Hepatocyte (in vitro differentiated cells): ENCODE measurements at regions not wholly inside any gene's neighbourhood (a gene's known extent, or its start where the extent isn't known, plus 50 kb on each side); places are given as distances from the start of the nearest gene placed in this dataset.

ENCODE experiments used
- DNase-seq: peaks from one replicate; pipeline ENCODE4 v3.0.0-alpha.2; 2016; ENCODE audit warnings: low spot score
- H2AFZ ChIP-seq: fragments of 200-600 bp; sonication (generic); 2 replicates; pipeline ENCODE4 v1.6.0; 2016; ENCODE audit warnings: antibody characterized with exemption, mild to moderate bottlenecking
- H3K27ac ChIP-seq: fragments of 200-600 bp; sonication (generic); 2 replicates; pipeline ENCODE4 v1.5.1; 2016; ENCODE audit warnings: mild to moderate bottlenecking
- H3K27me3 ChIP-seq: fragments of 200-600 bp; sonication (generic); 2 replicates; pipeline ENCODE4 v1.6.1; 2016
- H3K36me3 ChIP-seq: fragments of 200-600 bp; sonication (generic); replicated peaks from 2 replicates; pipeline ENCODE4 v1.5.1; 2016; ENCODE audit warnings: low read depth; ENCODE audit not compliant: insufficient read depth
- H3K4me1 ChIP-seq: fragments of 200-600 bp; sonication (generic); 2 replicates; pipeline ENCODE4 v1.5.1; 2016; ENCODE audit warnings: mild to moderate bottlenecking, moderate library complexity; ENCODE audit not compliant: insufficient read depth
- H3K4me2 ChIP-seq: fragments of 200-600 bp; sonication (generic); 2 replicates; pipeline ENCODE4 v1.6.0; 2016
- H3K4me3 ChIP-seq: fragments of 200-600 bp; sonication (generic); 2 replicates; pipeline ENCODE4 v1.5.1; 2016; ENCODE audit warnings: mild to moderate bottlenecking
- H3K79me2 ChIP-seq: fragments of 200-600 bp; sonication (generic); 2 replicates; pipeline ENCODE4 v1.6.0; 2017; ENCODE audit warnings: mild to moderate bottlenecking
- H3K9me2 ChIP-seq: fragments of 200-600 bp; sonication (generic); replicated peaks from 2 replicates; pipeline ENCODE4 v1.6.0; 2017; ENCODE audit warnings: mild to moderate bottlenecking; ENCODE audit not compliant: insufficient read depth
- H3K9me3 ChIP-seq: fragments of 200-600 bp; sonication (generic); 2 replicates; pipeline ENCODE4 v1.5.1; 2016; ENCODE audit warnings: low read depth, mild to moderate bottlenecking
- H4K20me1 ChIP-seq: fragments of 200-600 bp; sonication (generic); 2 replicates; pipeline ENCODE4 v1.6.0; 2016; ENCODE audit warnings: mild to moderate bottlenecking; ENCODE audit not compliant: insufficient read depth, poor library complexity, severe bottlenecking
- EZH2 ChIP-seq: fragments of 200-600 bp; sonication (generic); IDR thresholded peaks from 2 replicates; pipeline ENCODE4 v1.6.1; 2016; ENCODE audit warnings: antibody characterized with exemption, mild to moderate bottlenecking, borderline replicate concordance
- EZH2phosphoT487 ChIP-seq: fragments of 200-600 bp; sonication (generic); IDR thresholded peaks from one replicate; pipeline ENCODE4 v1.6.1; 2018; ENCODE audit warnings: antibody characterized with exemption, mild to moderate bottlenecking, low read depth, moderate library complexity; ENCODE audit not compliant: unreplicated experiment, severe bottlenecking
- WGBS: methylation state at CpG from one replicate; pipeline ENCODE4 v1.1.6; 2016; ENCODE audit warnings: low lambda C conversion rate; ENCODE audit errors: missing lambda C conversion rate; 5-methylcytosine and 5-hydroxymethylcytosine counted together
- TF ChIP-seq, protein P1 (sequence below): fragments of 200-600 bp; sonication (generic); IDR thresholded peaks from 2 replicates; pipeline ENCODE4 v1.5.1; 2016; ENCODE audit warnings: antibody characterized with exemption, mild to moderate bottlenecking; ENCODE audit not compliant: poor library complexity

- H3K79me2 ChIP-seq, result no peaks in the 10 kb centered on the region
- H3K9me2 ChIP-seq, result no peaks in the 10 kb centered on the region
- H3K27ac ChIP-seq, result no peak overlapping the region
- no peak overlapping the region for H3K4me3 ChIP-seq
- no peaks in the 10 kb centered on the region for H3K9me3 ChIP-seq
- H3K36me3 ChIP-seq, result no peaks in the 10 kb centered on the region
- 31% methylated on average over 6 of the region's 6 CpGs for WGBS
- no peak overlapping the region for H3K4me2 ChIP-seq
- no peaks in the 10 kb centered on the region for H4K20me1 ChIP-seq
- TF ChIP-seq EZH2 (no peak), EZH2phosphoT487 (no peak)
- TF ChIP-seq, protein P1, sequence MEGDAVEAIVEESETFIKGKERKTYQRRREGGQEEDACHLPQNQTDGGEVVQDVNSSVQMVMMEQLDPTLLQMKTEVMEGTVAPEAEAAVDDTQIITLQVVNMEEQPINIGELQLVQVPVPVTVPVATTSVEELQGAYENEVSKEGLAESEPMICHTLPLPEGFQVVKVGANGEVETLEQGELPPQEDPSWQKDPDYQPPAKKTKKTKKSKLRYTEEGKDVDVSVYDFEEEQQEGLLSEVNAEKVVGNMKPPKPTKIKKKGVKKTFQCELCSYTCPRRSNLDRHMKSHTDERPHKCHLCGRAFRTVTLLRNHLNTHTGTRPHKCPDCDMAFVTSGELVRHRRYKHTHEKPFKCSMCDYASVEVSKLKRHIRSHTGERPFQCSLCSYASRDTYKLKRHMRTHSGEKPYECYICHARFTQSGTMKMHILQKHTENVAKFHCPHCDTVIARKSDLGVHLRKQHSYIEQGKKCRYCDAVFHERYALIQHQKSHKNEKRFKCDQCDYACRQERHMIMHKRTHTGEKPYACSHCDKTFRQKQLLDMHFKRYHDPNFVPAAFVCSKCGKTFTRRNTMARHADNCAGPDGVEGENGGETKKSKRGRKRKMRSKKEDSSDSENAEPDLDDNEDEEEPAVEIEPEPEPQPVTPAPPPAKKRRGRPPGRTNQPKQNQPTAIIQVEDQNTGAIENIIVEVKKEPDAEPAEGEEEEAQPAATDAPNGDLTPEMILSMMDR, result no peak
- DNase-seq, result no peak
- no peaks in the 10 kb centered on the region for H3K27me3 ChIP-seq
- peaks cover 6% of the 10 kb centered on the region for H3K4me1 ChIP-seq
- no peak overlapping the region for H2AFZ ChIP-seq
These were observed 56.7 kb upstream of the ZDBF2 start for GRCh38 chr2:206217743-206218142.

- no peak overlapping the region for H3K4me2 ChIP-seq
These were observed 56.3 kb upstream of the ZDBF2 start for GRCh38 chr2:206218156-206218555.

DNA sequence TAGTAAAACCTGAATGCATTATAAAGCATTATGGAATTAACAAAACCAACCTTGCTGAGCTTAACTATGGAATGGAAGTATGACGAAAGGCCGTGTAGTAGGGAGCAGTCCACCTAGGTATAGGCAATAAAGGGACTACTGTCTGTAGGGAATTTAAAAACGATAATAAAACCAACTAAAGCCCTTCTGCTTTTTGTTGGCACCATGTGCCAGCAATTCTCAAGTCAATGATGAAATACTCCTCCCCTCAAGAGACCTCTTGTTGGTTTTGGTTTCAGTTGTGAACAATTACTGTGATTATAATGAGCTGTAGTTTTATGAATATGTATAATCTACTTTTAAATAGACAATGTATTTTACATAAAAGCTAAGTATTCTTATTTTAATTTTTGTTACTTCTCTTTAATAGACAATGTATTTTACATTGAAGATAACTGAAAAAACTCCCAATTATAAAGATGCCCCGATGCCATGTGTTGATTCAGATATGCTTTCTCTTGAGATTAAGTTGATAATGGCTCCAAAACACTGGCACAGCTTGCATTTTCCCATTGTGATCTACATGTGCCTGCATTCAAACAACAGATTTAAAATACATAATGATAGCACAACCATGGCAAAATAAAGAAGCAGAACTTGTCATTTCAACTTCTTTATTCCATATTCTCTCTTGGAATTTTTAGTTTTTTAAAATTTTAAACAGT is 55.5 kb upstream of the ZDBF2 start:
- no peaks in the 10 kb centered on the region for H3K36me3 ChIP-seq
- WGBS, result 88% methylated on average over 4 of the region's 4 CpGs
- no peak for DNase-seq
- no peaks in the 10 kb centered on the region for H3K79me2 ChIP-seq
- H3K27ac ChIP-seq, result no peak overlapping the region
- no peak overlapping the region for H3K4me2 ChIP-seq
- TF ChIP-seq EZH2phosphoT487 (no peak), EZH2 (no peak)
- TF ChIP-seq, protein P1, result no peak
- no peak overlapping the region for H3K4me3 ChIP-seq
- H3K9me3 ChIP-seq, result no peaks in the 10 kb centered on the region
- no peaks in the 10 kb centered on the region for H3K27me3 ChIP-seq
- no peak overlapping the region for H2AFZ ChIP-seq
- H3K4me1 ChIP-seq, result no peaks in the 10 kb centered on the region
- H3K9me2 ChIP-seq, result no peaks in the 10 kb centered on the region
- H4K20me1 ChIP-seq, result no peaks in the 10 kb centered on the region

More at GRCh38 chr2:206218156-206218555, 56.3 kb upstream of the ZDBF2 start:
- Histone ChIP-seq H3K9me3 (no peaks in the 10 kb centered on the region), H3K27ac (no peak overlapping the region), H2AFZ (no peak overlapping the region), H3K79me2 (no peaks in the 10 kb centered on the region), H3K36me3 (no peaks in the 10 kb centered on the region), H3K4me3 (no peak overlapping the region), H4K20me1 (no peaks in the 10 kb centered on the region), H3K4me1 (peaks cover 3% of the 10 kb centered on the region), H3K9me2 (no peaks in the 10 kb centered on the region), H3K27me3 (no peaks in the 10 kb centered on the region)
- 98% methylated on average over 4 of the region's 4 CpGs for WGBS
- TF ChIP-seq EZH2 (no peak), EZH2phosphoT487 (no peak)
- TF ChIP-seq, protein P1, result no peak
- no peak for DNase-seq
